Skeletal muscle tissue (tissue), 3 donors: ENCODE measurements at regions not wholly inside any gene's neighbourhood (a gene's known extent, or its start where the extent isn't known, plus 50 kb on each side); places are given as distances from the start of the nearest gene placed in this dataset.

Source experiments
- H3K27ac ChIP-seq: one replicate; pipeline ENCODE4 v1.7.0; 2013; ENCODE audit warnings: mild to moderate bottlenecking, low read depth, low read length, inconsistent platforms
- H3K27me3 ChIP-seq, 3 donors: one replicate each; pipeline ENCODE4 v1.7.0; 2013; ENCODE audit warnings: low read length in 3 of 3; ENCODE audit not compliant: control insufficient read depth in 3 of 3, insufficient read depth in 3 of 3
- H3K36me3 ChIP-seq, 3 donors: one replicate each; pipeline ENCODE4 v1.7.0; 2013; ENCODE audit warnings: low read length in 3 of 3; ENCODE audit not compliant: control insufficient read depth in 3 of 3, insufficient read depth in 3 of 3
- H3K4me1 ChIP-seq, 3 donors: one replicate each; pipeline ENCODE4 v1.7.0; 2013; ENCODE audit warnings: low read length in 3 of 3, mild to moderate bottlenecking in 3 of 3; ENCODE audit not compliant: control insufficient read depth in 3 of 3, insufficient read depth in 3 of 3
- H3K4me3 ChIP-seq, 3 donors: one replicate each; pipeline ENCODE4 v1.7.0; 2013; ENCODE audit warnings: low read length in 3 of 3
- H3K9ac ChIP-seq, 3 donors: one replicate each; pipeline ENCODE4 v1.7.0; 2013; ENCODE audit warnings: low read length in 3 of 3, mild to moderate bottlenecking in 3 of 3, moderate library complexity in 2 of 3, low read depth in 1 of 3
- H3K9me3 ChIP-seq, 3 donors: one replicate each; pipeline ENCODE4 v1.7.0; 2013; ENCODE audit warnings: low read length in 3 of 3; ENCODE audit not compliant: control insufficient read depth in 3 of 3
- donor health status: Osteomylitis.

DNA sequence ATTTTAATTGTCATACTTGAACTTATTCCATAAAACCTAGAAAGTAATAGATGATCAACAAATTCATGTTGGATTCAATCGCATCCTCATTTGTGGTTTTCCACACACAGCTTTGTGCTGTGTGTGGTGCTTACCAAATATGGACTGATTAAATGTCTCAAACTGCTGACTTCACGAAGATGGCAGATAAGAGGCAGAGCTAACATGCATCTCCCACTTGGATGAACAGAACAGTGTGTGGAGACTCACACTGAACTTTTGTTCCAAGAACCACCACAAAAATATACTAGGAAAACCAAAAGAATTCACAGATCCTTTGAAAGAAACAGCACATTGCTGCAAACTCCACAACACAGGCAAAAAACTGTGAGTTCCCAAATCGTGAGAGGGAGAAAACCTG, 603.7 kb downstream of the TENT5A start:
- no peaks in the 10 kb centered on the region for H3K9me3 ChIP-seq
- H3K4me3 ChIP-seq, result no peak overlapping the region

DNA sequence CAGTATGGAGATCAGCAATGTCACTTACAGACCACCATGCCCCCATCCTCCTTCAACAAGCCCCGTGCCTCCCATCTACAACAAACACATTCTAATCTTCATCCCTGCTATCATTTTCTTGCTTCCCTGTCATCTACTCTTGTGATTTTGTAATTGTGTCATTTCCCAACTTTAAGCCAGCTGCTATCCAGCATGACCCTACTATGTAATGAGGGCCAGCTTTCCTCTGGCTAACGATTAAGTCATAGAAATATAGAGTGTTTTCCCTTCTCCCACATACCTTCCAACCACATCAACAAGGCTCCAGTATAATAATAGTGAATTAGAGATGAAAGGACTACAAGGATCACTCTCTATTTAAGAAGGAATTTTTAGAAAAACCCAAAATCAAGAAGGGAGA, 607.0 kb downstream of the TENT5A start:
- no peaks in the 10 kb centered on the region for H3K27me3 ChIP-seq
- no peak overlapping the region for H3K27ac ChIP-seq
- no peaks in the 10 kb centered on the region for H3K4me1 ChIP-seq
- no peaks in the 10 kb centered on the region for H3K36me3 ChIP-seq
- no peaks in the 10 kb centered on the region for H3K9me3 ChIP-seq
- H3K9ac ChIP-seq, result no peak overlapping the region
- no peak overlapping the region for H3K4me3 ChIP-seq

More for the DNA sequence above, 603.7 kb downstream of the TENT5A start:
- Histone ChIP-seq H3K27ac (no peak overlapping the region), H3K36me3 (no peaks in the 10 kb centered on the region), H3K4me1 (no peaks in the 10 kb centered on the region), H3K27me3 (no peaks in the 10 kb centered on the region), H3K9ac (no peak overlapping the region)

DNA sequence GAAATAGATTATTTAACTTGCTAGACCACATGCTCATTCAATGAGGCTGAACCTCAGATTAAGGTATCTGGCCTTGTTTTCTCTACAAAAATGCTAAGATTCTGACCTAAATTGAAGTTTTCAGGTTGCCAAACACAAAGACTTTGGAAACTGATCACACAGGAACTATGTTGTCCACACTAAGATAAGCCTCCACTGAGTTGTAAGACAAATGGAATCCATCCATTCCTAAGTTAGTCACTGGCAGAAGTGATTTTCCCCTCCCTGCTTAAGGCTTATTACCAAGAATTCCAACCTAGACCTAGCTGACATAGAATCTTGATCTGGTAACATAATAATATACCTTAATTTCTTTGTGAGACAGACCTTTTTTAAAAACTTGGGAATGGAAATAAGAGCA, 608.1 kb downstream of the TENT5A start:
- H3K9ac ChIP-seq, result no peak overlapping the region
- H3K36me3 ChIP-seq, result no peaks in the 10 kb centered on the region
- H3K27ac ChIP-seq, result no peak overlapping the region
- H3K9me3 ChIP-seq, result no peaks in the 10 kb centered on the region
- H3K27me3 ChIP-seq, result no peaks in the 10 kb centered on the region
- no peak overlapping the region for H3K4me3 ChIP-seq
- H3K4me1 ChIP-seq, result no peaks in the 10 kb centered on the region

DNA sequence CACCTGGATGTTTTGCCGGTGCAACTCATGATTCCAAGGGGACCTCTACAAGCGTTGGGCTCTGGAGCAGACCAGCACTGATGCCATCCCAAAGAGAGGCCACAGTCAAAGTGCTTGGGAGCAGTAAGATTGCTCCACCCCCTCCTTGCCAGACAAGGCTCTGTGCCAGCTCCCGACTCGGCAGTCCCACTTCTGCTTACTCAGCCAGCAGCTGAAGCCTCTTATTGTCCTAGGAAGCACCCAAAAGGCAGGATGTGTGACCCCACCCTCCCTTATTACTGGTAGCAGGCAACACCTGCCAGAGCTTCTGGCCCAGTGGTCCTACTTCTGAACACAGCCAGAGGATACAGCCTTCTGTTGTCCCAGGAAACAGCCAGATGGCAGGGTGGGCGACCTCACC, 614.2 kb downstream of the TENT5A start:
- no peaks in the 10 kb centered on the region for H3K36me3 ChIP-seq
- H3K9ac ChIP-seq, result no peak overlapping the region
- no peaks in the 10 kb centered on the region for H3K4me1 ChIP-seq
- H3K4me3 ChIP-seq, result no peak overlapping the region
- H3K9me3 ChIP-seq, result no peaks in the 10 kb centered on the region
- H3K27ac ChIP-seq, result no peak overlapping the region
- no peaks in the 10 kb centered on the region for H3K27me3 ChIP-seq

DNA sequence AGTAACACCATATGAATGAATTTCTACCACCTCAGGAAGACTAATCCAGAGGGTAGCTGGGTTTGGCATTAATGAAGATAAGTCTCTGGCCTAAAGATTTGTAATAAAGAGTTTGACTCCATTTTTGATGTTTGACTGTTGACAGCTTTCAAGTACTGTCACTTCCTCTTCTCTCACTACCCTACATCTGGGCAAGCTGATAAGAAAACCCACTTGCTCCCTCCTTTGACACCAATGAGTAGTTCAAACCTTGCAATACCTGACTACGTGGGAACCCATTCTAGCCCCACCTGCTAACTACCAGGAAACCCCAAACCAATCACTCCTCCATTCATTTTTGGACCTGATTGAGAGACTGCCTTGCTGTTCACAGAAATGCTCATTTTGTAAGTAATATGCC, 621.5 kb downstream of the TENT5A start:
- no peaks in the 10 kb centered on the region for H3K36me3 ChIP-seq
- no peaks in the 10 kb centered on the region for H3K27me3 ChIP-seq
- no peaks in the 10 kb centered on the region for H3K9me3 ChIP-seq
- H3K27ac ChIP-seq, result no peak overlapping the region
- H3K9ac ChIP-seq, result no peak overlapping the region
- no peak overlapping the region for H3K4me3 ChIP-seq
- H3K4me1 ChIP-seq, result no peaks in the 10 kb centered on the region

DNA sequence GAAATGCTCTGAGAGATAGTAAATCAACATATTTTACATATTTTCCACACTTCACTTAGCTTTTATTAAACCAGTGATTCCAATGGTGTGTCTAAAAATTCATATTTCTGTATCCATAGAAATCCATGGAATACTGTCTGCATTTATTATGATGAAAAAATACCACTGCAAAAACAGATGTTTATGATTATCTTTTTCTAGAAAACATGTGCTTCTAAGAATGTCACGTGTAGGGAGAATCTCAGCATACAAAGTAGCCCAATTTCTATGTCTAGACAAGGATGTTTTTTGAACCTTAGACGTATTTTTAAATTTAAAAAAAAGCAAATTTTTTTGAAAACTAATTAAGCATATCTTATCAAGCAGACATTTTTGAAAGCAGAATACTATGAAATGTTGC, 622.4 kb downstream of the TENT5A start:
- no peak overlapping the region for H3K27ac ChIP-seq

DNA sequence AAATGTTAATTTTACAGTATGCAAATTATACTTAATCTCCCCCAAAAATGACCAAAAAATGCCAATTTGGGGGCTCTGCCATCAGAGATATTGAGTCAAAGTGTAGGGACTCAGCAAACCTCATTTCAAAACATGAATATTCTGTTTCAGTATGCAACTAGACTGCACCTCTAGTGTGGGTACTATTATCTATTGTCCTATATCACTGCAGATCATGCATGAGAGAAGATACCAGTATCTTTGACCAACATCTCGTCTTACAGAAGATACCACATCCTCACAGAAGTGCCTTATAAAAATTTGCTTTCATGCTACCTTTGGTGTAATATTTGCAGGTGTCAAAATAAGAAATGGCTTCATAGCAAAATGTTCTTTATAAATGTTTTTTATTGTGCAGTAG, 623.8 kb downstream of the TENT5A start:
- H3K9me3 ChIP-seq, result no peaks in the 10 kb centered on the region

More for the DNA sequence above, 622.4 kb downstream of the TENT5A start:
- Histone ChIP-seq H3K36me3 (no peaks in the 10 kb centered on the region), H3K4me3 (no peak overlapping the region), H3K9ac (no peak overlapping the region), H3K4me1 (no peaks in the 10 kb centered on the region), H3K27me3 (no peaks in the 10 kb centered on the region), H3K9me3 (no peaks in the 10 kb centered on the region)

DNA sequence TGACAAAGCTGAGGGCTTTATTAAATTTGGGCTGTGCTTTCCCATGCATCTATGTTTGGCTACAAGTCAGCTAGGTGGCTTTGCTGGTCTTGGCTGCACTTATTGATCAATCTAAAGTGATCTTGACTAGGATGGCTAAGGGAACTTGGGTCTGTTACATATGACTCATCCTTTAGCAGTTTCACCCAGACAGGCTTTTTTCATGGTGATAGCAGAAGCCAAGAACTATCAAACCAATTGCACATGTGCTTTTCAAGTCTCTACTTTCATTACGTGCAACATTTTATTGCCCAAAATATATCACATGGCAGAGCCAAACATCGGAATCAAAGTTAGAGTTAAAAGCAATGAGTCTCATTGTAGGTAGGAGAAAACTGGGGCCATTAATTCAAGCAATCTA, 626.3 kb downstream of the TENT5A start:
- H3K9me3 ChIP-seq, result no peaks in the 10 kb centered on the region
- no peak overlapping the region for H3K9ac ChIP-seq
- H3K4me3 ChIP-seq, result no peak overlapping the region
- no peaks in the 10 kb centered on the region for H3K36me3 ChIP-seq
- no peak overlapping the region for H3K27ac ChIP-seq
- H3K27me3 ChIP-seq, result no peaks in the 10 kb centered on the region
- no peaks in the 10 kb centered on the region for H3K4me1 ChIP-seq

More for the DNA sequence above, 623.8 kb downstream of the TENT5A start:
- Histone ChIP-seq H3K27me3 (no peaks in the 10 kb centered on the region), H3K36me3 (no peaks in the 10 kb centered on the region), H3K27ac (no peak overlapping the region), H3K9ac (no peak overlapping the region), H3K4me1 (no peaks in the 10 kb centered on the region), H3K4me3 (no peak overlapping the region)

DNA sequence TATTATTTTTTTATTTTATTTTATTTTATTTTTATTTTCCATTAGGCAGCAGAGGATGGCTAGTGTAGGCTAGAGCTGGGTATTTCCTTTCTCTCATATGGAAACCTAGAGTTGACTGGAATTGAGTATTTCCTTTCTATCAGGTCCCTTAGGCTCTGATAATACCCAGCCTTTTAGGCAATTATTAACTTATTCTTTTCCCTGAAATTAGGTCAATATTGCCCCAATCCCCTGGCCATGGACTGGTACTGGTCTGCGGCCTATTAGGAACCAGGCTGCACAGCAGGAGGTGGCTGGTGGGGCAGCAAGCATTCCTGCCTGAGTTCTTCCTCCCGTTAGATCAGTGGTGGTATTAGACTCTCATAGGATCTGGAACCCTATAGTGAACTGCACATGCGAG, 632.2 kb downstream of the TENT5A start:
- H3K27me3 ChIP-seq, result no peaks in the 10 kb centered on the region
- no peak overlapping the region for H3K27ac ChIP-seq
- no peak overlapping the region for H3K4me3 ChIP-seq
- no peaks in the 10 kb centered on the region for H3K9me3 ChIP-seq
- no peaks in the 10 kb centered on the region for H3K36me3 ChIP-seq
- no peaks in the 10 kb centered on the region for H3K4me1 ChIP-seq
- no peak overlapping the region for H3K9ac ChIP-seq

DNA sequence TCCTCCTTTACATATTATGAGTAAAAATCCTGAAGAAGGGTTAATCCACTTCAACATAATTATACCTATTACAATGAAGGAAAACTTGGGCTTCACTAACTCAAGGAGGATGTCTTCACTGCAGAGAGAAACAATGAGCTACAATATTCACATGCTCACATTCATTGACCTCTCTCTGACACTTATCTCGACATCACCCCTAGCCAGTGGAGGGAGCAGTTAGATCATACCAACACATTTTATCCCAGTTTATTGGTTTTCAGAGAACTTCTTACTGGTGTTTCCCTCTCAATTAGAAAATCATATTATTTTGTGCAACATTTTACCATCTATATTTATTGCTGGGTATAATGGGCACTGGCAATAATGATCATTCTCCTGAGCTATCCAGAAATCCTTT, 646.5 kb downstream of the TENT5A start:
- Histone ChIP-seq H3K27me3 (no peaks in the 10 kb centered on the region), H3K36me3 (no peaks in the 10 kb centered on the region), H3K4me3 (no peak overlapping the region), H3K4me1 (no peaks in the 10 kb centered on the region), H3K9me3 (peaks cover 0 to 3% (median 2%) of the 10 kb centered on the region in 3 donors), H3K9ac (no peak overlapping the region), H3K27ac (no peak overlapping the region)
